Adrenal gland (tissue), 5 donors: ENCODE measurements at regions not wholly inside any gene's neighbourhood (a gene's known extent, or its start where the extent isn't known, plus 50 kb on each side); places are given as distances from the start of the nearest gene placed in this dataset.

Experiments
- CTCF ChIP-seq, 6 experiments: fragments of 450-650 bp in 4 of 6; fragments of 200-600 bp in 2 of 6; sonication (generic) in 1 of 6; IDR thresholded peaks; 1 replicate in 5 of 6; 2 replicates in 1 of 6; pipeline versions ENCODE4 v1.5.1 to v1.8.0; 2016 to 2021; ENCODE audit warnings: antibody characterized with exemption in 6 of 6, mild to moderate bottlenecking in 2 of 6, moderate library complexity in 1 of 6
- POLR2A ChIP-seq, 2 donors: fragments of 450-650 bp; IDR thresholded peaks; one replicate each; pipeline ENCODE4 v1.6.1; 2017; ENCODE audit warnings: antibody characterized with exemption in 2 of 2, mild to moderate bottlenecking in 2 of 2, moderate library complexity in 1 of 2
- donor health status: DM: no; HTN: no; CAD: no.

DNA sequence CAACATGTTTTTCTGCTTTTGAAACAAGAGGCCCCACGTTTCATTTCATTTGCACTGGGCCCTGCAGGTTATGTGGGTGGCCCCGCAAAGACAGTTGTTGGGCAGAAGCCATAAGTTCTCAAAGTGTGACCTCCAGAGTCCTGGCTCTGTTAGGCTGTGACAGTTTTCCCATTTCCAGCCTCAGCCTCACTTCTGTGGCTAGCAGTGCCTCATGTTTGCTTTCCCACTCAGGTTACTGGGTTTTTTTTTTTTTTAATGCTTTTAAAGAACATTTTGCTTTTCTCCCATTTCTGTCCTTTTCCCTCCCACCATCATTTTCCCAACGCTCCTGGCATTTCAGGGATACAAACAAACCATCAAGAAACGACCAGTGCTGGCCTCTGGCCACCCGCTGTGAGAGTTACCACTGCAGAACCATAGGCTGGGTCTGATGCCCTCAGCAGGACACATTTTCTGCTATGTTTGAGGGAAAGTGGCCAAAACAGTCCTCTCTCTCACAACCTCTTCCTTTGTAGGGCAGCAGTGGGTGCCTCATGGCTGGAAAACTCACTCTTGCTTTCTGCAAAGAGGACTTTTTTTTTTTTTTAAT, 159.0 kb upstream of the MPHOSPH6 start:
- TF ChIP-seq POLR2A (IDR thresholded peaks at IDR 0.05) = no peak
- TF ChIP-seq CTCF (IDR thresholded peaks at IDR 0.05) = no peak
